DND-41 (cell line): ENCODE measurements at regions not wholly inside any gene's neighbourhood (a gene's known extent, or its start where the extent isn't known, plus 50 kb on each side); places are given as distances from the start of the nearest gene placed in this dataset.

Experiments
- ATAC-seq: fragments of 200-7000 bp; cut with Tn5 transposase; 3 replicates; pipeline ENCODE4 v1.9.1; 2021; ENCODE audit warnings: low read depth; ENCODE audit not compliant: insufficient read depth
- DNase-seq: peaks from one replicate; pipeline ENCODE4 v3.0.0-alpha.2; 2020
- H2AFZ ChIP-seq: 2 replicates; pipeline ENCODE4 v1.6.0; 2012; ENCODE audit warnings: low read depth, low read length
- H3K27ac ChIP-seq: 2 replicates; pipeline ENCODE4 v1.5.1; 2012; ENCODE audit warnings: low read length, inconsistent platforms
- H3K27me3 ChIP-seq: fragments of 200-600 bp; sonication (generic); 2 replicates; pipeline ENCODE4 v1.6.0; 2012; ENCODE audit warnings: low read length, mild to moderate bottlenecking, inconsistent platforms; ENCODE audit not compliant: insufficient read depth, poor library complexity
- H3K36me3 ChIP-seq: 2 replicates; pipeline ENCODE4 v1.5.1; 2012; ENCODE audit warnings: low read length, inconsistent platforms; ENCODE audit not compliant: insufficient read depth
- H3K4me1 ChIP-seq: 2 replicates; pipeline ENCODE4 v1.5.1; 2012; ENCODE audit warnings: mild to moderate bottlenecking, low read length; ENCODE audit not compliant: insufficient read depth
- H3K4me2 ChIP-seq: 2 replicates; pipeline ENCODE4 v1.6.0; 2012; ENCODE audit warnings: mild to moderate bottlenecking, moderate library complexity, low read length, inconsistent platforms; ENCODE audit not compliant: insufficient read depth
- H3K4me3 ChIP-seq, 2 experiments: fragments of 200-600 bp in 1 of 2; shearing (Covaris generic) in 1 of 2; 2 replicates each; pipeline ENCODE4 v1.5.1; 2012 to 2016; ENCODE audit warnings: inconsistent platforms in 2 of 2, low read length in 2 of 2, mild to moderate bottlenecking in 2 of 2, low read depth in 1 of 2, moderate library complexity in 1 of 2
- H3K79me2 ChIP-seq: 2 replicates; pipeline ENCODE4 v1.6.0; 2012; ENCODE audit warnings: low read length, inconsistent platforms; ENCODE audit not compliant: insufficient read depth
- H3K9ac ChIP-seq: 2 replicates; pipeline ENCODE4 v1.6.0; 2012; ENCODE audit warnings: low read depth, mild to moderate bottlenecking, inconsistent platforms, low read length, moderate library complexity
- H3K9me3 ChIP-seq: 2 replicates; pipeline ENCODE4 v1.5.1; 2012; ENCODE audit warnings: low read length, moderate library complexity, mild to moderate bottlenecking, inconsistent platforms; ENCODE audit not compliant: insufficient read depth, severe bottlenecking
- H4K20me1 ChIP-seq: 2 replicates; pipeline ENCODE4 v1.6.0; 2012; ENCODE audit warnings: low read length; ENCODE audit not compliant: insufficient read depth
- EZH2 ChIP-seq: IDR thresholded peaks from 3 replicates; pipeline ENCODE4 v1.6.1; 2012; ENCODE audit warnings: borderline replicate concordance, low read depth, mild to moderate bottlenecking, moderate library complexity, low read length, inconsistent platforms; ENCODE audit not compliant: severe bottlenecking
- TF ChIP-seq, protein P1 (sequence below): IDR thresholded peaks from 2 replicates; pipeline ENCODE4 v1.5.1; 2012; ENCODE audit warnings: borderline replicate concordance, low read length, moderate library complexity, mild to moderate bottlenecking; ENCODE audit not compliant: poor library complexity, severe bottlenecking; ENCODE audit errors: extremely low read depth

DNA sequence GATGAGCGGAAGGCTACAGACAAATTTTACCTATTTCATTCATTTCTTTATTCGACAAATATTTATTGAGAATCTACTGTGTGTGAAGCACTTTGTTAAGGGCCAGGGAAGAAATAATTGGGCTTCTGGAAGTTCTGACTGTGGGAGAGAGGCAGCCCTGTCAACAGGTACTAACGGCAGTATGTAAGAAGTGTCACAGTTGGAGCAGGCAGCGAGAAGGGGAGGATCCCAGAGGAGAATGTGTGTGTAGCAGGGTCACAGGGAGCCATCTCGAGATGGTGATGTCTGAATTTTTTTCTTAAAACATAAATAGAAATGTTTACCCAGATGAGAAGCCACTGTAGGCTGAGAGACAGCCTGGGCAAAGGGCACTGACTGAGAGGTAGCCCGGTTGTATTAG, 163.3 kb upstream of the SLC38A2 start:
- no peak for ATAC-seq

DNA sequence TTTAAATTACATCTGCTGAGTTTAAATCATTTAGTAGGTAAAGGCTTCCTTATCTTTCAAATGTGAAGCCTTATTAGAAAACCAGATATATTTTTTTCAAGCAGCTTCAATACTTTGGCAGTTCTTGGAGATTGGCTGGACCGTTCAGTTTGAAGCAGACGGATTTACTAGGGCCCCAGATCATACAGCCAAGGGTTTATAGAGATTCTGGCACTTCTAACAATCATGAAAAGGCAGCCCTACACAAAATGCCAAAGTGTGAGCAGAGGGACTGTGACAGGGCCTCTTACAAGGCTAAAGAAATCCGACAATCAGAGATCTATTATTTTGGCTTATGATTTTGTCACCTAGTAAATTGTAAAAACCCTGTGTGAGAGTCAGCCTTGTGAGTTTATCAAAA, 162.8 kb upstream of the SLC38A2 start:
- Histone ChIP-seq H2AFZ (no peak overlapping the region), H3K9ac (no peak overlapping the region), H3K27me3 (no peaks in the 10 kb centered on the region), H3K4me1 (no peaks in the 10 kb centered on the region), H3K4me3 (no peak overlapping the region), H3K79me2 (no peaks in the 10 kb centered on the region), H4K20me1 (no peaks in the 10 kb centered on the region), H3K4me2 (no peak overlapping the region), H3K36me3 (peaks cover 8% of the 10 kb centered on the region; the same call in 1 of the 2 replicates), H3K9me3 (peaks cover 16% of the 10 kb centered on the region), H3K27ac (no peak overlapping the region)
- TF ChIP-seq, protein P1, sequence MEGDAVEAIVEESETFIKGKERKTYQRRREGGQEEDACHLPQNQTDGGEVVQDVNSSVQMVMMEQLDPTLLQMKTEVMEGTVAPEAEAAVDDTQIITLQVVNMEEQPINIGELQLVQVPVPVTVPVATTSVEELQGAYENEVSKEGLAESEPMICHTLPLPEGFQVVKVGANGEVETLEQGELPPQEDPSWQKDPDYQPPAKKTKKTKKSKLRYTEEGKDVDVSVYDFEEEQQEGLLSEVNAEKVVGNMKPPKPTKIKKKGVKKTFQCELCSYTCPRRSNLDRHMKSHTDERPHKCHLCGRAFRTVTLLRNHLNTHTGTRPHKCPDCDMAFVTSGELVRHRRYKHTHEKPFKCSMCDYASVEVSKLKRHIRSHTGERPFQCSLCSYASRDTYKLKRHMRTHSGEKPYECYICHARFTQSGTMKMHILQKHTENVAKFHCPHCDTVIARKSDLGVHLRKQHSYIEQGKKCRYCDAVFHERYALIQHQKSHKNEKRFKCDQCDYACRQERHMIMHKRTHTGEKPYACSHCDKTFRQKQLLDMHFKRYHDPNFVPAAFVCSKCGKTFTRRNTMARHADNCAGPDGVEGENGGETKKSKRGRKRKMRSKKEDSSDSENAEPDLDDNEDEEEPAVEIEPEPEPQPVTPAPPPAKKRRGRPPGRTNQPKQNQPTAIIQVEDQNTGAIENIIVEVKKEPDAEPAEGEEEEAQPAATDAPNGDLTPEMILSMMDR, result no peak
- TF ChIP-seq EZH2, result no peak
- DNase-seq (no peak), ATAC-seq (no peak)

More for the DNA sequence above, 163.3 kb upstream of the SLC38A2 start:
- Histone ChIP-seq H3K27ac (no peak overlapping the region), H3K4me2 (no peak overlapping the region), H3K9me3 (peaks cover 11% of the 10 kb centered on the region), H3K9ac (no peak overlapping the region), H3K4me1 (no peaks in the 10 kb centered on the region), H3K4me3 (no peak overlapping the region), H3K27me3 (no peaks in the 10 kb centered on the region), H3K79me2 (no peaks in the 10 kb centered on the region), H4K20me1 (no peaks in the 10 kb centered on the region), H3K36me3 (peaks cover 8% of the 10 kb centered on the region; the same call in 1 of the 2 replicates), H2AFZ (no peak overlapping the region)
- no peak for DNase-seq
- TF ChIP-seq, protein P1, result no peak
- TF ChIP-seq EZH2, result no peak

DNA sequence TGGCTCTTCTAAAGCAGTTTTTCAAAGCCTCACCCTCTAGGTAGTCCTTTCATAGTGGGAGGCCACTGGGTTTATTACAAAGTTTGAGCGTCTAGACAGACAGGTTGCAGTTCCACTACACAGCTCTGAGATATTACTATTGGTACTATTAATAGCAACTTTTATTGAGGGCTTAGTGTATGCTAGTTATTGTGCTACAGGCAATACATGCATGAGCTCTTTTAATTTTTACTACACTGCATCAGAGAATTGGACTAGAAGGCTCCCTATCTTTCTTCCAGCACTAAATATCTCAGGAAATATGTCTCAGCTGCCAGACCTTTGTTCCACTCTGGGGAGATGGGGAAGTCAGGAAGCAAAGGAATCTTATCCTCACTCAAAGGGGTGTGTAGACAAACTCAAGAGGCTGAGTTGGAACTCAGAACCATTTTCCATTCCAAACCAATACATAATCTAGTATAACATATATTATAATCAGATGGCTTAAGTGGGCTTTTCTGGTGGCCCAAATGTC, 161.8 kb upstream of the SLC38A2 start:
- no peaks in the 10 kb centered on the region for H4K20me1 ChIP-seq
- no peaks in the 10 kb centered on the region for H3K4me1 ChIP-seq
- no peak overlapping the region for H3K4me2 ChIP-seq
- H3K27ac ChIP-seq, result no peak overlapping the region
- no peaks in the 10 kb centered on the region for H3K79me2 ChIP-seq
- peaks cover 18% of the 10 kb centered on the region for H3K9me3 ChIP-seq
- H3K36me3 ChIP-seq, result peaks cover 8% of the 10 kb centered on the region; the same call in 1 of the 2 replicates
- no peak overlapping the region for H3K9ac ChIP-seq
- no peak overlapping the region for H2AFZ ChIP-seq
- no peak for ATAC-seq
- H3K4me3 ChIP-seq, result no peak overlapping the region
- no peak for DNase-seq
- TF ChIP-seq, protein P1, result no peak
- no peak for TF ChIP-seq EZH2
- no peaks in the 10 kb centered on the region for H3K27me3 ChIP-seq

DNA sequence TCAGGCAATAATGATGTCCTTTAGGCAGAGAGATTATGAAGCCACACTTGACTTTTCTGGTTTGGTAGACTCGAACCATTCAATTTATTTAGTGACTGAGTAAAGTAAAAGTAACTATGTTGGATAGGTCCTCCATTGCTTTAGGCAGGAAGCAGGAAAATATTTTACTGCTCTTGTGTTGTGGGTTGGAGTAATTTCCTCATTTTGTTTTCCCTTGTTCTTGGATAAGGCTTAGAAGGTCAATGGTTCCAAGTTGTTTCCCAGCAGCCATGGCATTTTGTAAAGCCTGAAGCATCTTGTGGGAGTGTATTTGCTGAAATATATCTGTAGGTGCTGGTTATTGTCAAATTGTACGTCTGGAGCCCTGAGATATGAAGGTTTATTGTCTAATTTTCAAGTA, 161.2 kb upstream of the SLC38A2 start:
- TF ChIP-seq EZH2, result no peak
- TF ChIP-seq, protein P1, result no peak
- no peak for DNase-seq
- peaks cover 8% of the 10 kb centered on the region; the same call in 1 of the 2 replicates for H3K36me3 ChIP-seq
- H3K27me3 ChIP-seq, result no peaks in the 10 kb centered on the region
- no peak overlapping the region for H2AFZ ChIP-seq
- no peak overlapping the region for H3K4me2 ChIP-seq
- ATAC-seq, result no peak
- peaks cover 18% of the 10 kb centered on the region for H3K9me3 ChIP-seq
- H3K4me3 ChIP-seq, result no peak overlapping the region
- H3K27ac ChIP-seq, result no peak overlapping the region
- H3K9ac ChIP-seq, result no peak overlapping the region
- H4K20me1 ChIP-seq, result no peaks in the 10 kb centered on the region
- no peaks in the 10 kb centered on the region for H3K4me1 ChIP-seq
- no peaks in the 10 kb centered on the region for H3K79me2 ChIP-seq
